HFF-Myc (cell line): ENCODE measurements at regions not wholly inside any gene's neighbourhood (a gene's known extent, or its start where the extent isn't known, plus 50 kb on each side); places are given as distances from the start of the nearest gene placed in this dataset.

Experiments
- DNase-seq: peaks from one replicate; pipeline ENCODE4 v3.0.0-alpha.2; 2011; ENCODE audit warnings: low read depth; ENCODE audit errors: extremely low read depth
- H3K4me3 ChIP-seq: replicated peaks from 2 replicates; pipeline ENCODE4 v1.5.1; 2011; ENCODE audit warnings: low read depth, mild to moderate bottlenecking, control low read depth, low read length
- CTCF ChIP-seq: IDR thresholded peaks from 2 replicates; pipeline ENCODE4 v1.5.1; 2012; ENCODE audit warnings: mild to moderate bottlenecking, low read depth, low read length, control low read depth; ENCODE audit errors: missing control alignments

- no peak overlapping the region for H3K4me3 ChIP-seq
- no peak for DNase-seq
- no peak for TF ChIP-seq CTCF
Measured at GRCh38 chr20:60253471-60253870, 295.2 kb downstream of the CDH26 start.

GRCh38 chr20:60254901-60255411 lies 296.7 kb downstream of the CDH26 start:
- H3K4me3 ChIP-seq: no peak overlapping the region
- no peak for DNase-seq
- TF ChIP-seq CTCF: no peak

- DNase-seq: no peak
- H3K4me3 ChIP-seq: no peak overlapping the region
- no peak for TF ChIP-seq CTCF
Measured at GRCh38 chr20:60255415-60255814, 297.2 kb downstream of the CDH26 start.

GRCh38 chr20:60255866-60256265 lies 297.6 kb downstream of the CDH26 start:
- TF ChIP-seq CTCF: no peak
- H3K4me3 ChIP-seq: no peak overlapping the region
- no peak for DNase-seq

GRCh38 chr20:60256811-60257210 lies 298.6 kb downstream of the CDH26 start:
- H3K4me3 ChIP-seq: no peak overlapping the region
- DNase-seq: no peak
- TF ChIP-seq CTCF: no peak

GRCh38 chr20:60257671-60258070 lies 299.4 kb downstream of the CDH26 start:
- no peak overlapping the region for H3K4me3 ChIP-seq
- DNase-seq: no peak
- no peak for TF ChIP-seq CTCF

GRCh38 chr20:60258255-60258863 lies 300.1 kb downstream of the CDH26 start:
- TF ChIP-seq CTCF: no peak
- H3K4me3 ChIP-seq: no peak overlapping the region
- no peak for DNase-seq
